Retinal pigment epithelial cell (primary cell): ENCODE measurements at regions not wholly inside any gene's neighbourhood (a gene's known extent, or its start where the extent isn't known, plus 50 kb on each side); places are given as distances from the start of the nearest gene placed in this dataset.
A peak's percentile ranks its signal among the peaks of the same experiment; 100 is the strongest.
"Not testable (repeated sequence)": the region's sequence is repeated elsewhere in the genome, so short reads cannot be mapped to it uniquely, and the experiment has no call there.

Experiments
- DNase-seq: peaks from one replicate; pipeline ENCODE4 v3.0.0-alpha.2; 2010; ENCODE audit warnings: low read depth
- H3K4me3 ChIP-seq: 2 replicates; pipeline ENCODE4 v1.5.1; 2011; ENCODE audit warnings: mild to moderate bottlenecking, low read length, control low read depth, moderate library complexity
- CTCF ChIP-seq: conservative IDR thresholded peaks from 2 replicates; pipeline ENCODE4 v1.5.1; 2011; ENCODE audit warnings: low read depth, low read length, control low read depth, inconsistent platforms

GRCh38 chr1:273772-274171 lies 177.7 kb downstream of the OR4F29 start:
- not testable (repeated sequence) for DNase-seq, H3K4me3 ChIP-seq

DNA sequence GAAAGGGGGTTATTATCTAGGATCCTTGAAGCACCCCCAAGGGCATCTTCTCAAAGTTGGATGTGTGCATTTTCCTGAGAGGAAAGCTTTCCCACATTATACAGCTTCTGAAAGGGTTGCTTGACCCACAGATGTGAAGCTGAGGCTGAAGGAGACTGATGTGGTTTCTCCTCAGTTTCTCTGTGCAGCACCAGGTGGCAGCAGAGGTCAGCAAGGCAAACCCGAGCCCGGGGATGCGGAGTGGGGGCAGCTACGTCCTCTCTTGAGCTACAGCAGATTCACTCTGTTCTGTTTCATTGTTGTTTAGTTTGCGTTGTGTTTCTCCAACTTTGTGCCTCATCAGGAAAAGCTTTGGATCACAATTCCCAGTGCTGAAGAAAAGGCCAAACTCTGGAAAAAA lies 183.7 kb downstream of the OR4F29 start:
- TF ChIP-seq CTCF, result peak; percentile 54
- not testable (repeated sequence) for DNase-seq, H3K4me3 ChIP-seq
